Prostate gland (tissue), 2 donors: ENCODE measurements at regions not wholly inside any gene's neighbourhood (a gene's known extent, or its start where the extent isn't known, plus 50 kb on each side); places are given as distances from the start of the nearest gene placed in this dataset.

Experiments used
- DNase-seq: peaks from one replicate; pipeline ENCODE4 v3.0.0-alpha.2; 2019; ENCODE audit warnings: low spot score
- H3K27ac ChIP-seq, 2 donors: fragments of 200-600 bp; sonication (generic); 2 replicates each; pipeline ENCODE4 v1.5.1; 2017 to 2019
- H3K27me3 ChIP-seq: fragments of 200-600 bp; sonication (generic); replicated peaks from 2 replicates; pipeline ENCODE4 v1.5.1; 2019; ENCODE audit not compliant: insufficient read depth
- H3K36me3 ChIP-seq, 2 donors: fragments of 200-600 bp; sonication (generic); 1 replicate in 1 of 2; 2 replicates in 1 of 2; pipeline versions ENCODE4 v1.5.1 to v1.8.1; 2017 to 2019
- H3K4me1 ChIP-seq: fragments of 200-600 bp; sonication (generic); replicated peaks from 2 replicates; pipeline ENCODE4 v1.5.1; 2019
- H3K4me3 ChIP-seq, 2 donors: fragments of 200-600 bp; sonication (generic); 2 replicates each; pipeline ENCODE4 v1.5.1; 2017 to 2019
- H3K9me3 ChIP-seq: fragments of 200-600 bp; sonication (generic); 2 replicates; pipeline ENCODE4 v1.5.1; 2017
- CTCF ChIP-seq, 4 experiments: fragments of 200-600 bp in 2 of 4; fragments of 450-650 bp in 2 of 4; sonication (generic) in 2 of 4; IDR thresholded peaks; 1 replicate in 3 of 4; 2 replicates in 1 of 4; pipeline ENCODE4 v1.5.1; 2016 to 2019; ENCODE audit warnings: antibody characterized with exemption in 4 of 4, mild to moderate bottlenecking in 2 of 4, moderate library complexity in 2 of 4
- POLR2A ChIP-seq: fragments of 450-650 bp; IDR thresholded peaks from one replicate; pipeline ENCODE4 v1.6.1; 2016; ENCODE audit warnings: antibody characterized with exemption, mild to moderate bottlenecking
- POLR2AphosphoS5 ChIP-seq: sonication (generic); formaldehyde crosslinking; IDR thresholded peaks from one replicate; pipeline ENCODE4 v1.6.1; 2017; ENCODE audit warnings: antibody characterized with exemption
- WGBS: methylation state at CpG from one replicate; pipeline ENCODE4 v1.1.5; 2018; 5-methylcytosine and 5-hydroxymethylcytosine counted together
- intact Hi-C: fragments of 100-400 bp; cut with DNase I; formaldehyde crosslinking; loops from one replicate; pipeline ENCODE4 v1.14.2; 2022

GRCh38 chr16:85296859-85297660 is 184.8 kb upstream of the CIBAR2 start:
- intact Hi-C loops = no loop called here
- H3K4me1 ChIP-seq = peaks cover 8% of the 10 kb centered on the region

GRCh38 chr16:85297881-85298280 is 185.6 kb upstream of the CIBAR2 start:
- no peaks in the 10 kb centered on the region for H3K36me3 ChIP-seq
- no peak overlapping the region for H3K4me3 ChIP-seq
- TF ChIP-seq POLR2AphosphoS5 = no peak
- no peak for TF ChIP-seq CTCF (IDR thresholded peaks at IDR 0.05)
- TF ChIP-seq POLR2A = no peak
- H3K4me1 ChIP-seq = peaks cover 8% of the 10 kb centered on the region
- WGBS = 80% methylated on average over 9 of the region's 9 CpGs
- intact Hi-C loops = no loop called here
- no peaks in the 10 kb centered on the region for H3K27me3 ChIP-seq
- H3K9me3 ChIP-seq = no peaks in the 10 kb centered on the region
- H3K27ac ChIP-seq = no peak overlapping the region
- DNase-seq = no peak

More at GRCh38 chr16:85296859-85297660, 184.8 kb upstream of the CIBAR2 start:
- WGBS = 73% methylated on average over 18 of the region's 18 CpGs
- Histone ChIP-seq H3K36me3 (no peaks in the 10 kb centered on the region), H3K9me3 (no peaks in the 10 kb centered on the region), H3K27ac (no peak overlapping the region), H3K4me3 (no peak overlapping the region), H3K27me3 (no peaks in the 10 kb centered on the region)
- no peak for DNase-seq
- TF ChIP-seq POLR2A (no peak), CTCF (IDR thresholded peaks at IDR 0.05) (peak in 3 of 4 experiments; percentile 47 to 69 (median 49)), POLR2AphosphoS5 (no peak)

GRCh38 chr16:85300406-85300968 is 188.2 kb upstream of the CIBAR2 start:
- intact Hi-C loops = no loop called here
- H3K36me3 ChIP-seq = no peaks in the 10 kb centered on the region
- H3K4me1 ChIP-seq = peaks cover 8% of the 10 kb centered on the region
- no peak for TF ChIP-seq POLR2AphosphoS5
- TF ChIP-seq CTCF (IDR thresholded peaks at IDR 0.05) = no peak
- no peak for TF ChIP-seq POLR2A
- no peak overlapping the region for H3K27ac ChIP-seq
- DNase-seq = no peak
- 70% methylated on average over 20 of the region's 20 CpGs for WGBS
- no peak overlapping the region for H3K4me3 ChIP-seq
- no peaks in the 10 kb centered on the region for H3K27me3 ChIP-seq
- no peaks in the 10 kb centered on the region for H3K9me3 ChIP-seq

GRCh38 chr16:85301231-85301630 is 189.0 kb upstream of the CIBAR2 start:
- Histone ChIP-seq H3K9me3 (no peaks in the 10 kb centered on the region), H3K27ac (no peak overlapping the region), H3K4me1 (peaks cover 8% of the 10 kb centered on the region), H3K36me3 (no peaks in the 10 kb centered on the region), H3K4me3 (no peak overlapping the region), H3K27me3 (no peaks in the 10 kb centered on the region)
- WGBS = 37% methylated on average over 6 of the region's 6 CpGs
- intact Hi-C loops = no loop called here
- no peak for DNase-seq
- TF ChIP-seq POLR2AphosphoS5 (peak; percentile 5), CTCF (IDR thresholded peaks at IDR 0.05) (no peak), POLR2A (no peak)
